ENCODE measurements at regions not wholly inside any gene's neighbourhood (a gene's known extent, or its start where the extent isn't known, plus 50 kb on each side); places are given as distances from the start of the nearest gene placed in this dataset.
"Not testable (repeated sequence)": the region's sequence is repeated elsewhere in the genome, so short reads cannot be mapped to it uniquely, and the experiment has no call there.

DNA sequence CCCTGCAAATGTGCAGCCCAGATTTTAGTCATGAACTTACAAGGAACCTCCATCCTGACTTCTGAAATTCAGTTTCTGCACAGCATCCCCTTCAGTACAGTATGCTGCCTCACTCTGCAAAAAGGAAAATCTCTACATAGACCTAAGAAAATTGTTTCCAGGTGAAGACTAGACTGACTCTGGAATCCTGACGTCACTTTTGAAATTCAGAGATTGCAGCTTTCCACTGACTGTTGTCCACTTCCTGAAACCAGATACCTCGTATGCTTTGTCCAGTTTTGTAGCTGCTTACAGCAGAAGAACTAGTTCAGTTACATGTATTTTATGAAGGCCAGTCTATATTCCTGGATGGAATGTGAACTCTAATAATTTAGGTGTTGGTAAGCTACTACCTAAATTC lies 629.3 kb upstream of the ST8SIA4 start:
- TF ChIP-seq, protein P1, sequence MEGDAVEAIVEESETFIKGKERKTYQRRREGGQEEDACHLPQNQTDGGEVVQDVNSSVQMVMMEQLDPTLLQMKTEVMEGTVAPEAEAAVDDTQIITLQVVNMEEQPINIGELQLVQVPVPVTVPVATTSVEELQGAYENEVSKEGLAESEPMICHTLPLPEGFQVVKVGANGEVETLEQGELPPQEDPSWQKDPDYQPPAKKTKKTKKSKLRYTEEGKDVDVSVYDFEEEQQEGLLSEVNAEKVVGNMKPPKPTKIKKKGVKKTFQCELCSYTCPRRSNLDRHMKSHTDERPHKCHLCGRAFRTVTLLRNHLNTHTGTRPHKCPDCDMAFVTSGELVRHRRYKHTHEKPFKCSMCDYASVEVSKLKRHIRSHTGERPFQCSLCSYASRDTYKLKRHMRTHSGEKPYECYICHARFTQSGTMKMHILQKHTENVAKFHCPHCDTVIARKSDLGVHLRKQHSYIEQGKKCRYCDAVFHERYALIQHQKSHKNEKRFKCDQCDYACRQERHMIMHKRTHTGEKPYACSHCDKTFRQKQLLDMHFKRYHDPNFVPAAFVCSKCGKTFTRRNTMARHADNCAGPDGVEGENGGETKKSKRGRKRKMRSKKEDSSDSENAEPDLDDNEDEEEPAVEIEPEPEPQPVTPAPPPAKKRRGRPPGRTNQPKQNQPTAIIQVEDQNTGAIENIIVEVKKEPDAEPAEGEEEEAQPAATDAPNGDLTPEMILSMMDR (IDR thresholded peaks at IDR 0.05; ENCODE audit: control insufficient read depth, extremely low read depth, insufficient read depth), result no peak
- DNase-seq (ENCODE audit: low read depth), result no peak
- no peak overlapping the region for H3K4me3 ChIP-seq (ENCODE audit: low read depth, low read length)

DNA sequence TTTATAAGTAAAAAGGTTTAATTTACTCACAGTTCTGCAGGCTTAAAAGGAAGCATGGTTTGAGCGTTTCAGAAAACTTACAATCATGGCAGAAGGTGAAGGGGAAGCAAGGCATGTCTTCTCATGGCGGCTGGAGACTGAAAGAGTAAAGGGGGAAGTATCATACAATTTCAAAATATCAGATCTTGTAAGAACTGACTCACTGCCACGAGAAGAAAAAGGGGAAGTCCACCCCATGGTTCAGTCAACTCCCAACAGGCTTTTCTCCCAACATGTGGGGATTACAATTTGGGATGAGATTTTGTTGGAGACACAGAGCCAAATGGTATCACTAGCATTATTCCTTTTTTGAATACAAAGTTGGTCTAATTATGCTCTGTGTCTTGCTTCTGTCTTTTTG lies 627.9 kb upstream of the ST8SIA4 start:
- DNase-seq (ENCODE audit: low read depth), result no peak
- H3K4me3 ChIP-seq (ENCODE audit: low read depth, low read length), result no peak overlapping the region
- TF ChIP-seq, protein P1 (IDR thresholded peaks at IDR 0.05; ENCODE audit: control insufficient read depth, extremely low read depth, insufficient read depth), result no peak

DNA sequence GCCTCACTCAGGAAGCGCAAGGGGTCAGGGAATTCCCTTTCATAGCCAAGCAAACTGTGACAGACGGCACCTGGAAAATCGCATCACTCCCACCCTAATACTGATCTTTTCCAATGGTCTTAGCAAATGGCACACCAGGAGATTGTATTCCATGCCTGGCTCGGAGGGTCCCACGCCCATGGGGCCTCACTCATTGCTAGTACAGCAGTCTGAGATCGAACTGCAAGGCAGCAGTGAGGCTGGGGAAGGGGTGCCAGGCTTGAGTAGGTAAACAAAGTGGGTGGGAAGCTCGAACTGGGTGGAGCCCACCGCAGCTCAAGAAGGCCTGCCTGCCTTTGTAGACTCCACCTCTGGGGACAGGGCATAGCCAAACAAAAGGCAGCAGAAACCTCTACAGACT lies 626.0 kb upstream of the ST8SIA4 start:
- not testable (repeated sequence) for DNase-seq (ENCODE audit: low read depth)

DNA sequence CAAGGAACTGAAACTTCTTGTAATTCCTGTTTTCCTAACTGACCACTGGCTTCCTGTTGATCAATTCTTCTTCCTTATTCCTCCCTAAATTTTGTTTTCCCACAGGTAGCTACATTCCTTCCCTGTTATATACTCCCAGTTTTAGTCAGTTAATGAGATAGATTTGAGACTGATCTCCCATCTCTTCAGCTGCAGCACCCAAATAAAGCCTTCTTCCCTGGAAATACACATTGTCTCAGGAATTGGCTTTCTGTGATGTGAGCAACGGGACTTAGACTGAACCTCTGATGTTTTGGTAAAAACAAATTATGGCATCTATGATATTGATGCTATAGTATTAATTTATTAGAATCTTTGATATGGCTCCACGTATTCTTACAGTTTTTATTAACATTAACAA lies 617.3 kb upstream of the ST8SIA4 start:
- H3K4me3 ChIP-seq (ENCODE audit: low read depth, low read length), result no peak overlapping the region
- DNase-seq (ENCODE audit: low read depth), result no peak
- TF ChIP-seq, protein P1 (IDR thresholded peaks at IDR 0.05; ENCODE audit: control insufficient read depth, extremely low read depth, insufficient read depth), result no peak

More for the DNA sequence above, 626.0 kb upstream of the ST8SIA4 start:
- H3K4me3 ChIP-seq (ENCODE audit: low read depth, low read length), result not testable (repeated sequence)

DNA sequence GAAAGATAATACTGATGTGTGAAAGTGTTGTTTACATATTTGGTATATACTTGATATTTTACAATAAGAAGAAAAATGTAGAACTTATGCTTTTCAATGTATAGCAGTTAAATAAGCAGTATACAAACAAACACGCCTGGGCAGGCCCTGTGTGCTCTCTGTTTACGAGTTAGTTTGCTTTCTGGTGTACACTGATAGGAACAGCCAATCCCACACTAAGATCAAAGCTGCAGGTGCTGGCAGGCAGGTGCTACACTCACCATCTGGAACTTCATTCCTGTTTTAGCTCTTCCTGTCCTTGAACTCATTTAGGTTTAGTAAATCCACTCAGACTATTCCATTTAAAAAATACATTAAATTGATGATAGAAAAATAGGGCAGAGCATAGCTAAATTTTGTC lies 614.7 kb upstream of the ST8SIA4 start:
- TF ChIP-seq, protein P1 (IDR thresholded peaks at IDR 0.05; ENCODE audit: control insufficient read depth, extremely low read depth, insufficient read depth), result no peak
- H3K4me3 ChIP-seq (ENCODE audit: low read depth, low read length), result no peak overlapping the region
- peak; percentile 25 for DNase-seq (ENCODE audit: low read depth)

DNA sequence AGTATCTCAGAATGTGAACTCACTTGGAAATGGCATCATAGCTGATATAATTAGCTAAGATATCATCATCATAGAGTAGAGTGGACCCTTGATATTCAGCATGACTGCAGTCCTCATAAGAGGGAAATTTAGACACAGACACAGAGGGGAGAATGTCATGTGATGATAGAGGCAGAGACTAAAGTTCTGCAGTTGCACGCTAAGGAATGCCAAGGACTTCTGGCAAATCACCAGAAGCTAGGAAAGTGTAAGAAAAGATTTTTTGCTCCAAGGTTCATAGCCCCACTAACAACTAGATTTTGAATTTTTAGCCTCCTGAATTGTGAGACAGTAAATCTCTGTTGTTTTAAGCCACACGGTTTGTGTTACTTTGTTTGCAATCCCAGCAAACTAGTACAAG lies 612.6 kb upstream of the ST8SIA4 start:
- DNase-seq (ENCODE audit: low read depth), result no peak
- no peak overlapping the region for H3K4me3 ChIP-seq (ENCODE audit: low read depth, low read length)
- TF ChIP-seq, protein P1 (IDR thresholded peaks at IDR 0.05; ENCODE audit: control insufficient read depth, extremely low read depth, insufficient read depth), result no peak

DNA sequence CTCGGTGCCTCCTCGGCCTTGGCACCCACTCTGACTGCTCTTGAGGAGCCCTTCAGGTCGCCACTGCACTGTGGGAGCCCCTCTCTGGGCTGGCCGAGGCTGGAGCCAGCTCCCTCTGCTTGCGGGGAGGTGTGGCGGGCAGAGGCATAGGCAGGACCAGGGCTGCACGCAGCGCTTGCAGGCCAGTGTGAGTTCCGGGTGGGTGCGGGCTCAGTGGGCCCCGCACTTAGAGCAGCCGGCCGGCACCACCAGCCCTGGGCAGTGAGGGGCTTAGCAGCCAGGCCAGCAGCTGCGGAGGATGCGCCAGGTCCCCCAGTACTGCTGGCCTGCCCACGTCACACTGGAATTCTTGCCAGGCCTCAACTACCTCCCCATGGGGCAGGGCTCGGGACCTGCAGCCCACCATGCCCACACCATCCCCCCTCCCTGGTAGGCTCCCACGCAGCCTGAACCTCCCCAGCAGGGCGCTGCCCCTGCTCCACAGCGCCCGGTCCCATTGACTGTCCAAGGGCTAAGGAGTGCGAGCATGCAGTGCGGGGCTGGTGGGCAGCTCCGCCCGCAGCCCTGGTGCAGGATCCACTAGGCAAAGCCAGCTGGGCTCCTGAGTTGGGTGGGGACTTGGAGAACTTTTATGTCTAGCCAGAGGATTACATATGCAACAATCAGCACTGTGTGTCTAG lies 602.9 kb upstream of the ST8SIA4 start:
- no peak for DNase-seq (ENCODE audit: low read depth)
- H3K4me3 ChIP-seq (ENCODE audit: low read depth, low read length), result no peak overlapping the region
- TF ChIP-seq, protein P1 (IDR thresholded peaks at IDR 0.05; ENCODE audit: control insufficient read depth, extremely low read depth, insufficient read depth), result no peak
